Stomach (tissue), 4 donors: ENCODE measurements at regions not wholly inside any gene's neighbourhood (a gene's known extent, or its start where the extent isn't known, plus 50 kb on each side); places are given as distances from the start of the nearest gene placed in this dataset.

Experiments used
- CTCF ChIP-seq, 7 experiments: fragments of 450-650 bp in 4 of 7; fragments of 200-600 bp in 3 of 7; sonication (generic) in 3 of 7; IDR thresholded peaks; one replicate each; pipeline ENCODE4 v1.5.1; 2016 to 2019; ENCODE audit warnings: antibody characterized with exemption in 7 of 7, control low read depth in 2 of 7, mild to moderate bottlenecking in 1 of 7
- EP300 ChIP-seq: sonication (generic); formaldehyde crosslinking; IDR thresholded peaks from one replicate; pipeline ENCODE4 v1.6.1; 2017; ENCODE audit warnings: antibody characterized with exemption
- POLR2A ChIP-seq, 4 donors: fragments of 450-650 bp; IDR thresholded peaks; one replicate each; pipeline ENCODE4 v1.6.1; 2016; ENCODE audit warnings: antibody characterized with exemption in 4 of 4, control low read depth in 2 of 4, mild to moderate bottlenecking in 1 of 4, moderate library complexity in 1 of 4
- POLR2AphosphoS5 ChIP-seq, 3 donors: sonication (generic); formaldehyde crosslinking; IDR thresholded peaks; one replicate each; pipeline ENCODE4 v1.6.1; 2016; ENCODE audit warnings: antibody characterized with exemption in 3 of 3

- TF ChIP-seq CTCF (IDR thresholded peaks at IDR 0.05) (no peak), POLR2A (IDR thresholded peaks at IDR 0.05) (no peak), POLR2AphosphoS5 (IDR thresholded peaks at IDR 0.05) (no peak), EP300 (no peak)
Observed at GRCh38 chr1:209059376-209059775, 524.1 kb upstream of the CAMK1G start.
